ENCODE measurements at regions not wholly inside any gene's neighbourhood (a gene's known extent, or its start where the extent isn't known, plus 50 kb on each side); places are given as distances from the start of the nearest gene placed in this dataset.
"Not testable (repeated sequence)": the region's sequence is repeated elsewhere in the genome, so short reads cannot be mapped to it uniquely, and the experiment has no call there.

DNA sequence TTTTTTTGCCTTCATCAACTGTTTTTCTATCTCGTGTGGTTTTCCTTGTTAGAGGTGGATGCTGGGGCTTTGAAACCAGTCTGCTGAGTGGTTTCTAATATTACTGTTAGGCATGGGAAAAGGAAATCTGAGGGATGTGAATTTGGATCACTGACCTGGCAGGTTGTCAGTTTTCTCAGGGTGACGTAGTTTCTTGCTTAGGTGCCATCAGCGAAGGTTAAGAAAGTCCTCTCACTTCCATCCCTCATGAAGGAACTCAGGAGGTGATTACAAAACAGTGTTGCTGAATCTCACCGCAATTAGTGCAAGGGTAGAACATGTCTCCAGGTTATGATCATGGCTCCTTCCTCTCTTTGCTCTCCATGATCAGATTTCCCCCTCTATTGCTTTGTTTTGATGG, 135.9 kb downstream of the SOX4 start:
- no peak overlapping the region for H3K4me3 Mint-ChIP-seq
- H3K27ac Mint-ChIP-seq = no peak overlapping the region
- H3K27me3 Mint-ChIP-seq = no peaks in the 10 kb centered on the region
- no peaks in the 10 kb centered on the region for H3K36me3 Mint-ChIP-seq
- H3K4me1 Mint-ChIP-seq (ENCODE audit: low read depth) = no peaks in the 10 kb centered on the region
- no peaks in the 10 kb centered on the region for H3K9me3 Mint-ChIP-seq (ENCODE audit: low read depth)

- Mint-ChIP-seq H3K27me3 (no peaks in the 10 kb centered on the region), H3K4me3 (no peak overlapping the region), H3K36me3 (no peaks in the 10 kb centered on the region), H3K4me1 (ENCODE audit: low read depth) (no peaks in the 10 kb centered on the region), H3K9me3 (ENCODE audit: low read depth) (no peaks in the 10 kb centered on the region), H3K27ac (no peak overlapping the region)
These were observed 137.0 kb downstream of the SOX4 start for GRCh38 chr6:21730533-21730932.

GRCh38 chr6:21731411-21732031, 138.0 kb downstream of the SOX4 start:
- no peak overlapping the region for H3K4me3 Mint-ChIP-seq
- H3K9me3 Mint-ChIP-seq (ENCODE audit: low read depth) = no peaks in the 10 kb centered on the region
- no peaks in the 10 kb centered on the region for H3K4me1 Mint-ChIP-seq (ENCODE audit: low read depth)
- H3K27ac Mint-ChIP-seq = no peak overlapping the region
- H3K36me3 Mint-ChIP-seq = no peaks in the 10 kb centered on the region
- H3K27me3 Mint-ChIP-seq = no peaks in the 10 kb centered on the region

DNA sequence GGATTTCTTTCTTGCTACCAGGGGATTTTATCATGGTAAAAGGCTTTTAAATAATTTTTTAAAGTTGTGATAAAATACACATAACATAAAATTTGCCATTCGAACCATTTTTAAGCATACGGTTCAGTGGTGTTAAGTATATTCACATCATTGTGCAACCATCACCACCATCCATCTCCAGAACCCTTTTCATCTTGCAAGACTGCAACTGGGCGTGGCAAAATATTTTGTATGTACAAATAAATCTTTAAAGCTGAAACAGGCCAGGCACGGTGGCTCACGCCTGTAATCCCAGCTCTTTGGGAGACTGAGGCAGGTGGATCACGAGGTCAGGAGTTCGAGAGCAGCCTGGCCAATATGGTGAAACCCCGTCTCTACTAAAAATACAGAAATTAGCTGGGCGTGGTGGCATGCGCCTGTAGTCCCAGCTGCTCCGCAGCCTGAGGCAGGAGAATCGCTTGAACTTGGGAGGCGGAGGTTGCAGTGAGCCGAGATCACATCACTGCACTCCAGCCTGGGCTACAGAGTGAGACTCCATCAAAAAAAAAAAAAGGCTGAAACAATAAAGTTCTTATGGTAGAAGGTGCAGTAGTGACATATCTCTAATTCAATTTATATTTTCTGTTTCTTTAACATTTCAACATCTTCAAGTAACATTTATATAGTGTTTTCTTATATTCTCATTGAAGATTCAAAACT, 138.6 kb downstream of the SOX4 start:
- H3K36me3 Mint-ChIP-seq; H3K4me1 Mint-ChIP-seq (ENCODE audit: low read depth); H3K9me3 Mint-ChIP-seq (ENCODE audit: low read depth); H3K4me3 Mint-ChIP-seq; H3K27ac Mint-ChIP-seq; H3K27me3 Mint-ChIP-seq: not testable (repeated sequence)

GRCh38 chr6:21732731-21733130, 139.2 kb downstream of the SOX4 start:
- no peak overlapping the region for H3K27ac Mint-ChIP-seq

GRCh38 chr6:21733311-21733710, 139.8 kb downstream of the SOX4 start:
- no peaks in the 10 kb centered on the region for H3K4me1 Mint-ChIP-seq (ENCODE audit: low read depth)
- no peak overlapping the region for H3K27ac Mint-ChIP-seq
- H3K4me3 Mint-ChIP-seq = no peak overlapping the region
- H3K9me3 Mint-ChIP-seq (ENCODE audit: low read depth) = no peaks in the 10 kb centered on the region
- H3K36me3 Mint-ChIP-seq = no peaks in the 10 kb centered on the region
- peaks cover 3% of the 10 kb centered on the region for H3K27me3 Mint-ChIP-seq

More at GRCh38 chr6:21732731-21733130, 139.2 kb downstream of the SOX4 start:
- H3K9me3 Mint-ChIP-seq (ENCODE audit: low read depth) = no peaks in the 10 kb centered on the region
- no peaks in the 10 kb centered on the region for H3K4me1 Mint-ChIP-seq (ENCODE audit: low read depth)
- no peak overlapping the region for H3K4me3 Mint-ChIP-seq
- no peaks in the 10 kb centered on the region for H3K36me3 Mint-ChIP-seq
- H3K27me3 Mint-ChIP-seq = peaks cover 3% of the 10 kb centered on the region

DNA sequence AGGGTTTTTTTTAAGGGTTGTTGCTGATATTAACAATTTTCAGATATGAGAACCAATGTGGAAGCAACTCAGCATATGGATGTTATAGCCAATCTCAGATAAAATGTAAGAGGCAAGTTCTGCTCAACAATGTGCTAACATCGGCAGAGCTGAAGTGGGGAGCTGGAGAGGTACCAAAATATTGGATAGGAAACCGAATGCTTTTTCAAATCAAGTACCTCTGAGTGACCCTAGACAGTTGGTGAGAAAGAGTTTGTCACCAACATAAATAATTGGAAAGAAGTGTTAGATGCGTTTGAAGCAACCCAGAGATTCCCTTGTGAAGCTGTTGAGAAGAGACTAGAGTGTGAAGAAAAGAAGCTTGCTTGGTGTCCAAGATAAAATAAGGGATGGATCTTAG, 140.7 kb downstream of the SOX4 start:
- Mint-ChIP-seq H3K4me1 (ENCODE audit: low read depth) (no peaks in the 10 kb centered on the region), H3K4me3 (no peak overlapping the region), H3K27ac (no peak overlapping the region), H3K36me3 (no peaks in the 10 kb centered on the region), H3K27me3 (peaks cover 3% of the 10 kb centered on the region), H3K9me3 (ENCODE audit: low read depth) (no peaks in the 10 kb centered on the region)

DNA sequence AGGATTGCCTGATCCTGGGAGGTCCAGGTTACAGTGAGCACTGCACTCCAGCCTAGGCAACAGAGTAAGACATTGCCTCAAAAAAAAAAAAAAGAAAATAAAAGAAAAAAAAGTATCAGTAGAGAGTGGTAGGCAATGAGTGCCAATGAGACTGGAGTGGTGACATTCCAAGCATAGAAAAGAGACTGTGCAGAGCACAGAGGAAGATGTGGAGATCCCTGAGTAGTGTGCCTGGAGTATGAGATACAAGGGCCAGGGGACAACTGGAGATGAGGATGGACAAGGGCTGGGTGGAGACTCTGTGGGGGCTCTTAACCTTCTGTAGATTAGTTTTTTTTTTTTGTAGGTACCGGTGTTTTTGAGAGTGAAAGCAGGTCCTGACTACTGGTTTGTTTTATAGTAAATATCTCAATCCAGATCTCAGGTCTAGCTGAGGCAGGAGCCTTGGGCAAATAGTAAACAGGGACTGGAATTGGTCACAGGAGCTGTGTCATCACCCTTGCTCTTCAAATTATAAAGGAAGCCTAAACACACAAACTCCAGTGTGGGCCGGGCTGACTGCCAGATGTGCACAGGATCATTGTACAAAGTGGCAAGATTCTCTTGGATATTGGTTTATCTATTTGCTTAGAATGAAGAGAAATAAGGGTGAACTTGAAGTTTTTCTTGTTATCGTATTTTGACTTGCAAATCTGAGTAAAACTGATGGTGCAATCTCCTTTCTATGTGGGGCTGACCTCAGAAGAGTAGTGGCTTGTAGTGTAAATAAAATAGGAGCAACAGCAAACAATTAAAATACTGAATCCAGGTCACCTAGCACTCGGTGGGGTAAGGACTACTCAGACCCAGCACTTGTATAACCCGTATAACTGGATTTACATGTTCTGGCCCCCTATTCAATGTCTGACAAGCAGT, 144.9 kb downstream of the SOX4 start:
- H3K9me3 Mint-ChIP-seq (ENCODE audit: low read depth) = no peaks in the 10 kb centered on the region
- H3K27ac Mint-ChIP-seq = no peak overlapping the region
- no peaks in the 10 kb centered on the region for H3K4me1 Mint-ChIP-seq (ENCODE audit: low read depth)
- peaks cover 8% of the 10 kb centered on the region for H3K27me3 Mint-ChIP-seq
- H3K4me3 Mint-ChIP-seq = no peak overlapping the region
- no peaks in the 10 kb centered on the region for H3K36me3 Mint-ChIP-seq

DNA sequence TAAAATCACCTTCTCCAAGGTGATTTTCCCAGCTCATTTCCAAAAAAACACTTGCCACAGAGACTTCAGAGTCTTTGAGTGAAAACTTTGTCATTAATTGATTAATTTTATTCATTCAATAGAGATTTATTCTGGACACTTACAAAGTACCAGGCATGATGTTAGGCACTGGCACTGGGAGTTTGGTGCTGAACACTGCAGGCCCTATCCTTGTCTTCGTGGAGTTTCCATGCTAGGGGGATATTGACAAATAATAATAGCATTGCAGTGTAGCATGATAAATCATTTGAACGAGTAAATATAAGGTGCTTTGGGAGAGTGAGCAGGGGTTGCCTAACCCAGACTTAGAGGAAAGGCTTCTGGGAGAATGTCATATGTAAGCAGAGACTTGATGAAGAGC, 145.7 kb downstream of the SOX4 start:
- Mint-ChIP-seq H3K27me3 (peaks cover 8% of the 10 kb centered on the region), H3K27ac (no peak overlapping the region), H3K36me3 (no peaks in the 10 kb centered on the region), H3K4me1 (ENCODE audit: low read depth) (no peaks in the 10 kb centered on the region), H3K4me3 (no peak overlapping the region), H3K9me3 (ENCODE audit: low read depth) (no peaks in the 10 kb centered on the region)

- peaks cover 8% of the 10 kb centered on the region for H3K27me3 Mint-ChIP-seq
- H3K4me1 Mint-ChIP-seq (ENCODE audit: low read depth) = no peaks in the 10 kb centered on the region
- H3K27ac Mint-ChIP-seq = no peak overlapping the region
- H3K36me3 Mint-ChIP-seq = no peaks in the 10 kb centered on the region
- no peaks in the 10 kb centered on the region for H3K9me3 Mint-ChIP-seq (ENCODE audit: low read depth)
- H3K4me3 Mint-ChIP-seq = no peak overlapping the region
These were observed 146.3 kb downstream of the SOX4 start for GRCh38 chr6:21739838-21740237.

- Mint-ChIP-seq H3K4me1 (ENCODE audit: low read depth) (no peaks in the 10 kb centered on the region), H3K27ac (no peak overlapping the region)
These were observed 147.0 kb downstream of the SOX4 start for GRCh38 chr6:21740376-21741124.

GRCh38 chr6:21741221-21742109, 147.9 kb downstream of the SOX4 start:
- Mint-ChIP-seq H3K27me3 (peaks cover 8% of the 10 kb centered on the region), H3K4me1 (ENCODE audit: low read depth) (no peaks in the 10 kb centered on the region), H3K36me3 (no peaks in the 10 kb centered on the region), H3K9me3 (ENCODE audit: low read depth) (no peaks in the 10 kb centered on the region), H3K27ac (no peak overlapping the region), H3K4me3 (no peak overlapping the region)

More at GRCh38 chr6:21740376-21741124, 147.0 kb downstream of the SOX4 start:
- Mint-ChIP-seq H3K27me3 (peaks cover 8% of the 10 kb centered on the region), H3K4me3 (no peak overlapping the region), H3K36me3 (no peaks in the 10 kb centered on the region), H3K9me3 (ENCODE audit: low read depth) (no peaks in the 10 kb centered on the region)

- H3K4me3 Mint-ChIP-seq = no peak overlapping the region
- no peaks in the 10 kb centered on the region for H3K9me3 Mint-ChIP-seq (ENCODE audit: low read depth)
- H3K4me1 Mint-ChIP-seq (ENCODE audit: low read depth) = no peaks in the 10 kb centered on the region
- H3K36me3 Mint-ChIP-seq = no peaks in the 10 kb centered on the region
- no peak overlapping the region for H3K27ac Mint-ChIP-seq
- H3K27me3 Mint-ChIP-seq = peaks cover 8% of the 10 kb centered on the region
These were observed 148.7 kb downstream of the SOX4 start for GRCh38 chr6:21742238-21742660.

DNA sequence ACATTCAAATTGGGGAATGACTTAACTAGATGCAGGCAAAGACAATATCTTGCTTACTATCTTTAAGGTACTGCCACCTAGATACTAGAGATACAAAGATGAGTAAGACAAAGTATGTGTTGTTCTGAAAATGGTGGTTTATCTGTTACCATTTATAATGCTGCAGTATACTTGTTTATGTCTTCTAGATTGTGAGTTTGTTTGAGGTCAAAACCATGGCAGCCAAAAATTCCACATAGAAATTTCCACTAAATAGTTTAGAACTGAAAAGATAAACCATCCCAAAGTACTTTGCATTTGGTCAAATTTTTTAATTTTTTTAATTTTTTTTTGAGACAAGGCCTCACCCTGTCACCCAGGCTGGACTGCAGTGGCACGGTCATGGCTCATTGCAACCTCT, 150.8 kb downstream of the SOX4 start:
- Mint-ChIP-seq H3K9me3 (ENCODE audit: low read depth) (no peaks in the 10 kb centered on the region), H3K4me3 (no peak overlapping the region), H3K27ac (no peak overlapping the region), H3K27me3 (peaks cover 3% of the 10 kb centered on the region), H3K4me1 (ENCODE audit: low read depth) (no peaks in the 10 kb centered on the region), H3K36me3 (no peaks in the 10 kb centered on the region)
